HFF-Myc (cell line): ENCODE measurements at regions not wholly inside any gene's neighbourhood (a gene's known extent, or its start where the extent isn't known, plus 50 kb on each side); places are given as distances from the start of the nearest gene placed in this dataset.
A peak's percentile ranks its signal among the peaks of the same experiment; 100 is the strongest.

Source experiments
- DNase-seq: peaks from one replicate; pipeline ENCODE4 v3.0.0-alpha.2; 2011; ENCODE audit warnings: low read depth; ENCODE audit errors: extremely low read depth
- H3K4me3 ChIP-seq: replicated peaks from 2 replicates; pipeline ENCODE4 v1.5.1; 2011; ENCODE audit warnings: low read depth, mild to moderate bottlenecking, control low read depth, low read length
- CTCF ChIP-seq: IDR thresholded peaks from 2 replicates; pipeline ENCODE4 v1.5.1; 2012; ENCODE audit warnings: mild to moderate bottlenecking, low read depth, low read length, control low read depth; ENCODE audit errors: missing control alignments

- no peak for TF ChIP-seq CTCF
- no peak for DNase-seq
- H3K4me3 ChIP-seq, result no peak overlapping the region
Observed at GRCh38 chr2:190802129-190802528, 78.5 kb upstream of the GLS start.

- H3K4me3 ChIP-seq, result no peak overlapping the region
- no peak for TF ChIP-seq CTCF
- no peak for DNase-seq
Observed at GRCh38 chr2:190802626-190803209, 77.9 kb upstream of the GLS start.

- peak; percentile 41 for TF ChIP-seq CTCF
- DNase-seq, result no peak
- H3K4me3 ChIP-seq, result no peak overlapping the region
Observed at GRCh38 chr2:190804182-190804795, 76.3 kb upstream of the GLS start.

GRCh38 chr2:190805126-190805525 lies 75.5 kb upstream of the GLS start:
- no peak for DNase-seq
- no peak overlapping the region for H3K4me3 ChIP-seq
- no peak for TF ChIP-seq CTCF

- no peak overlapping the region for H3K4me3 ChIP-seq
- no peak for DNase-seq
- no peak for TF ChIP-seq CTCF
Observed at GRCh38 chr2:190805843-190806242, 74.8 kb upstream of the GLS start.

- no peak for DNase-seq
- TF ChIP-seq CTCF, result no peak
- no peak overlapping the region for H3K4me3 ChIP-seq
Observed at GRCh38 chr2:190807886-190808285, 72.7 kb upstream of the GLS start.
